DND-41 (cell line): ENCODE measurements at regions not wholly inside any gene's neighbourhood (a gene's known extent, or its start where the extent isn't known, plus 50 kb on each side); places are given as distances from the start of the nearest gene placed in this dataset.

Source experiments
- CTCF ChIP-seq: IDR thresholded peaks from 2 replicates; pipeline ENCODE4 v1.5.1; 2012; ENCODE audit warnings: borderline replicate concordance, low read length, moderate library complexity, mild to moderate bottlenecking; ENCODE audit not compliant: poor library complexity, severe bottlenecking; ENCODE audit errors: extremely low read depth
- EZH2 ChIP-seq: IDR thresholded peaks from 3 replicates; pipeline ENCODE4 v1.6.1; 2012; ENCODE audit warnings: borderline replicate concordance, low read depth, mild to moderate bottlenecking, moderate library complexity, low read length, inconsistent platforms; ENCODE audit not compliant: severe bottlenecking

GRCh38 chr2:51213826-51214225, 181.9 kb upstream of the NRXN1 start:
- TF ChIP-seq CTCF, result no peak
- no peak for TF ChIP-seq EZH2
